Posterior vena cava (tissue), 2 donors: ENCODE measurements at regions not wholly inside any gene's neighbourhood (a gene's known extent, or its start where the extent isn't known, plus 50 kb on each side); places are given as distances from the start of the nearest gene placed in this dataset.
A peak's percentile ranks its signal among the peaks of the same experiment; 100 is the strongest.
"Not testable (repeated sequence)": the region's sequence is repeated elsewhere in the genome, so short reads cannot be mapped to it uniquely, and the experiment has no call there.

Source experiments
- DNase-seq: peaks from one replicate; pipeline ENCODE4 v3.0.0-alpha.2; 2020; ENCODE audit warnings: low spot score
- intact Hi-C, 2 donors: fragments of 100-400 bp; cut with DNase I; formaldehyde crosslinking; loops; one replicate each; pipeline versions ENCODE4 v1.14.1 to v1.14.2; 2022 to 2023
- donor health status: DM: yes; HTN: yes; CAD: no.
- donor health status: DM: yes; HTN: yes; CAD: no.

- intact Hi-C loops: no loop called here
- no peak for DNase-seq
These were observed 76.5 kb upstream of the ATF7IP2 start for GRCh38 chr16:10309271-10309932.

GRCh38 chr16:10312008-10312407, 73.9 kb upstream of the ATF7IP2 start:
- intact Hi-C loops: loop anchor here in 1 of 2 donors (10.0 kb wide), 1 partner anchor 193 kb away; no protein-coding TSS in a partner anchor
- DNase-seq: no peak

GRCh38 chr16:10312784-10313724, 72.8 kb upstream of the ATF7IP2 start:
- intact Hi-C loops: loop anchor here in 1 of 2 donors (10.0 kb wide), 1 partner anchor 192 kb away; no protein-coding TSS in a partner anchor
- DNase-seq: no peak

- intact Hi-C loops: loop anchor here in 1 of 2 donors (10.0 kb wide), 1 partner anchor 190 kb away; no protein-coding TSS in a partner anchor
- DNase-seq: no peak
These were observed 71.5 kb upstream of the ATF7IP2 start for GRCh38 chr16:10314317-10314716.

GRCh38 chr16:10314811-10315210, 71.0 kb upstream of the ATF7IP2 start:
- intact Hi-C loops: loop anchor here in 1 of 2 donors (10.0 kb wide), 1 partner anchor 190 kb away; no protein-coding TSS in a partner anchor
- DNase-seq: no peak

- intact Hi-C loops: loop anchor here in 1 of 2 donors (10.0 kb wide), 1 partner anchor 187 kb away; no protein-coding TSS in a partner anchor
- DNase-seq: no peak
These were observed 68.3 kb upstream of the ATF7IP2 start for GRCh38 chr16:10317425-10318001.

- intact Hi-C loops: loop anchor here in 1 of 2 donors (10.0 kb wide), 1 partner anchor 186 kb away; no protein-coding TSS in a partner anchor
- no peak for DNase-seq
These were observed 66.9 kb upstream of the ATF7IP2 start for GRCh38 chr16:10318798-10319500.

GRCh38 chr16:10321407-10322387, 64.2 kb upstream of the ATF7IP2 start:
- intact Hi-C loops: no loop called here
- DNase-seq: no peak

GRCh38 chr16:10322723-10323527, 62.9 kb upstream of the ATF7IP2 start:
- DNase-seq: no peak
- intact Hi-C loops: no loop called here

- no peak for DNase-seq
- intact Hi-C loops: no loop called here
These were observed 62.4 kb upstream of the ATF7IP2 start for GRCh38 chr16:10323528-10323869.

GRCh38 chr16:10324210-10324609, 61.7 kb upstream of the ATF7IP2 start:
- no peak for DNase-seq
- intact Hi-C loops: no loop called here

GRCh38 chr16:10325783-10326543, 59.9 kb upstream of the ATF7IP2 start:
- intact Hi-C loops: no loop called here
- DNase-seq: peak; percentile 2

- peak; percentile 0 for DNase-seq
- intact Hi-C loops: no loop called here
These were observed 59.2 kb upstream of the ATF7IP2 start for GRCh38 chr16:10326647-10327046.

GRCh38 chr16:10328291-10328690, 57.6 kb upstream of the ATF7IP2 start:
- DNase-seq: peak; percentile 58

GRCh38 chr16:10332241-10332640, 53.6 kb upstream of the ATF7IP2 start:
- DNase-seq: no peak
- intact Hi-C loops: no loop called here

More at GRCh38 chr16:10328291-10328690, 57.6 kb upstream of the ATF7IP2 start:
- intact Hi-C loops: not testable (repeated sequence)

- intact Hi-C loops: no loop called here
These were observed 53.1 kb upstream of the ATF7IP2 start for GRCh38 chr16:10332775-10333174.

More at GRCh38 chr16:10332775-10333174, 53.1 kb upstream of the ATF7IP2 start:
- peak; percentile 26 for DNase-seq
